Neural crest cell (in vitro differentiated cells): ENCODE measurements at regions not wholly inside any gene's neighbourhood (a gene's known extent, or its start where the extent isn't known, plus 50 kb on each side); places are given as distances from the start of the nearest gene placed in this dataset.

ENCODE experiments used
- DNase-seq: peaks from one replicate; pipeline ENCODE4 v3.0.0; 2021; ENCODE audit warnings: low read depth, mixed read lengths, low spot score
- H3K27ac Mint-ChIP-seq: one replicate; pipeline ENCODE4 v1.8.0; 2021; ENCODE audit warnings: mild to moderate bottlenecking, mixed read lengths; ENCODE audit not compliant: unreplicated experiment
- H3K27me3 Mint-ChIP-seq: 2 replicates; pipeline ENCODE4 v1.8.0; 2021; ENCODE audit warnings: low read depth, mild to moderate bottlenecking, mixed read lengths
- H3K36me3 Mint-ChIP-seq: 2 replicates; pipeline ENCODE4 v1.8.0; 2021; ENCODE audit warnings: low read depth, mild to moderate bottlenecking, mixed read lengths
- H3K4me1 Mint-ChIP-seq: 2 replicates; pipeline ENCODE4 v1.8.0; 2021; ENCODE audit warnings: mixed read lengths
- H3K4me3 Mint-ChIP-seq: one replicate; pipeline ENCODE4 v1.8.0; 2021; ENCODE audit warnings: mild to moderate bottlenecking, mixed read lengths
- H3K9me3 Mint-ChIP-seq: 2 replicates; pipeline ENCODE4 v1.8.0; 2021; ENCODE audit warnings: mixed read lengths
- CTCF ChIP-seq: fragments of 200-600 bp; sonication (generic); conservative IDR thresholded peaks from 2 replicates; pipeline ENCODE4 v1.5.0; 2021; ENCODE audit warnings: antibody characterized with exemption, mild to moderate bottlenecking

GRCh38 chr1:232875536-232875935 is 70.3 kb downstream of the MAP10 start:
- peaks cover 2% of the 10 kb centered on the region for H3K36me3 Mint-ChIP-seq
- TF ChIP-seq CTCF: no peak
- H3K4me3 Mint-ChIP-seq: no peak overlapping the region
- peaks cover 11% of the 10 kb centered on the region for H3K4me1 Mint-ChIP-seq
- no peak overlapping the region for H3K27ac Mint-ChIP-seq
- H3K27me3 Mint-ChIP-seq: no peaks in the 10 kb centered on the region
- peaks cover 2% of the 10 kb centered on the region for H3K9me3 Mint-ChIP-seq
- DNase-seq: no peak

GRCh38 chr1:232876506-232877364 is 71.5 kb downstream of the MAP10 start:
- DNase-seq: no peak
- no peaks in the 10 kb centered on the region for H3K27me3 Mint-ChIP-seq
- TF ChIP-seq CTCF: no peak
- peaks cover 5% of the 10 kb centered on the region for H3K4me1 Mint-ChIP-seq
- H3K36me3 Mint-ChIP-seq: peaks cover 2% of the 10 kb centered on the region
- no peak overlapping the region for H3K4me3 Mint-ChIP-seq
- no peak overlapping the region for H3K27ac Mint-ChIP-seq
- no peaks in the 10 kb centered on the region for H3K9me3 Mint-ChIP-seq

- H3K27me3 Mint-ChIP-seq: no peaks in the 10 kb centered on the region
- no peak for DNase-seq
- no peak for TF ChIP-seq CTCF
- H3K4me1 Mint-ChIP-seq: peaks cover 5% of the 10 kb centered on the region
- H3K27ac Mint-ChIP-seq: no peak overlapping the region
- no peaks in the 10 kb centered on the region for H3K9me3 Mint-ChIP-seq
- H3K4me3 Mint-ChIP-seq: no peak overlapping the region
- H3K36me3 Mint-ChIP-seq: peaks cover 2% of the 10 kb centered on the region
Measured at GRCh38 chr1:232877365-232878028, 72.3 kb downstream of the MAP10 start.

- Mint-ChIP-seq H3K4me1 (peaks cover 5% of the 10 kb centered on the region), H3K27me3 (no peaks in the 10 kb centered on the region), H3K36me3 (peaks cover 2% of the 10 kb centered on the region), H3K4me3 (no peak overlapping the region), H3K27ac (no peak overlapping the region), H3K9me3 (no peaks in the 10 kb centered on the region)
- TF ChIP-seq CTCF: no peak
- DNase-seq: no peak
Measured at GRCh38 chr1:232878086-232878485, 72.3 kb upstream of the NTPCR start.

DNA sequence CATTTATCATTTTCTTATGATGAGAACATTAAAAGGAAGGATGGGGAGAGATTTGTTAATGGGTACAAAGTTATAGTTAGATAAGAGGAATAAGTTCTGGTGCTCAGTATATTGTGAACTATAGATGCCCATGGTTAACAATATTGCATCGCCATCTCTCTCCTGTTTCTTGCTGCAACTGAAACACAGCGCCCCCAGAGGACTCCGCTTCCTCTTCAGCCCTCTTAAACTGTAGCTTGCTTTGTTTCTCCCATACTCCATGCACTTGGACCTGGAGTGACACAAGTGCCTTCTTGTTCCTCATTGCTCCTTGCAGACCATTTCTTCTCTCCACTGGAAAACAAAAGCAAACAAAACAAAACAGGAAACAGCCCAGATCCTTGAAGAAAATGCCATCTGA is 70.1 kb upstream of the NTPCR start:
- H3K4me3 Mint-ChIP-seq: no peak overlapping the region
- H3K27me3 Mint-ChIP-seq: no peaks in the 10 kb centered on the region
- no peaks in the 10 kb centered on the region for H3K36me3 Mint-ChIP-seq
- H3K27ac Mint-ChIP-seq: no peak overlapping the region
- no peaks in the 10 kb centered on the region for H3K9me3 Mint-ChIP-seq
- no peaks in the 10 kb centered on the region for H3K4me1 Mint-ChIP-seq
- DNase-seq: peak; percentile 39
- peak; percentile 70 for TF ChIP-seq CTCF
